GM12864 (cell line): ENCODE measurements at regions not wholly inside any gene's neighbourhood (a gene's known extent, or its start where the extent isn't known, plus 50 kb on each side); places are given as distances from the start of the nearest gene placed in this dataset.

Source experiments
- DNase-seq: peaks from one replicate; pipeline ENCODE4 v3.0.0-alpha.2; 2011; ENCODE audit warnings: low read depth
- H3K4me3 ChIP-seq: 2 replicates; pipeline ENCODE4 v1.5.1; 2011; ENCODE audit warnings: mild to moderate bottlenecking, low read depth, low read length, control low read depth
- CTCF ChIP-seq: IDR thresholded peaks from 2 replicates; pipeline ENCODE4 v1.5.1; 2011; ENCODE audit warnings: low read depth, mild to moderate bottlenecking, moderate library complexity, low read length, control low read depth, inconsistent platforms; ENCODE audit errors: missing control alignments

GRCh38 chr2:19228715-19229114, 129.7 kb downstream of the OSR1 start:
- no peak overlapping the region for H3K4me3 ChIP-seq
- TF ChIP-seq CTCF, result no peak
- DNase-seq, result no peak

- TF ChIP-seq CTCF, result no peak
- no peak for DNase-seq
- no peak overlapping the region for H3K4me3 ChIP-seq
These were observed 130.2 kb downstream of the OSR1 start for GRCh38 chr2:19228181-19228593.

GRCh38 chr2:19226871-19227270, 131.6 kb downstream of the OSR1 start:
- no peak for DNase-seq
- no peak overlapping the region for H3K4me3 ChIP-seq
- TF ChIP-seq CTCF, result no peak

- no peak overlapping the region for H3K4me3 ChIP-seq
- DNase-seq, result no peak
- TF ChIP-seq CTCF, result no peak
These were observed 132.0 kb downstream of the OSR1 start for GRCh38 chr2:19226386-19226785.

GRCh38 chr2:19225931-19226330, 132.5 kb downstream of the OSR1 start:
- no peak for DNase-seq
- no peak for TF ChIP-seq CTCF

GRCh38 chr2:19225126-19225525, 133.3 kb downstream of the OSR1 start:
- no peak for TF ChIP-seq CTCF
- no peak overlapping the region for H3K4me3 ChIP-seq
- DNase-seq, result no peak

More at GRCh38 chr2:19225931-19226330, 132.5 kb downstream of the OSR1 start:
- H3K4me3 ChIP-seq, result no peak overlapping the region

GRCh38 chr2:19224486-19224885, 133.9 kb downstream of the OSR1 start:
- no peak for DNase-seq
- TF ChIP-seq CTCF, result no peak

More at GRCh38 chr2:19224486-19224885, 133.9 kb downstream of the OSR1 start:
- H3K4me3 ChIP-seq, result no peak overlapping the region
